Caco-2 (cell line): ENCODE measurements at regions not wholly inside any gene's neighbourhood (a gene's known extent, or its start where the extent isn't known, plus 50 kb on each side); places are given as distances from the start of the nearest gene placed in this dataset.

Experiments
- BruUV-seq: library from RNA; stranded (reverse); fragments of 400-500 nt; replicated peaks from 2 replicates; lab custom pipeline; 2021; lab: Mats Ljungman, UMichigan
- CTCF ChIA-PET: fragments of 300-600 bp; sonication (Branson Sonifier 250); formaldehyde crosslinking; loops from one replicate; lab custom pipeline; 2022; ENCODE audit warnings: antibody characterized with exemption; lab: Charles Lee
- POLR2A ChIA-PET: fragments of 300-600 bp; sonication (Branson Sonifier 250); formaldehyde crosslinking; loops from one replicate; lab custom pipeline; 2022; ENCODE audit warnings: antibody characterized with exemption; lab: Charles Lee
- DNase-seq, 2 experiments: peaks; one replicate each; pipeline versions ENCODE4 v3.0.0 to v3.0.0-alpha.2; 2020 to 2022
- H3K27me3 ChIP-seq: replicated peaks from 2 replicates; pipeline ENCODE4 v1.6.0; 2011; ENCODE audit warnings: low read length; ENCODE audit not compliant: control insufficient read depth, insufficient read depth
- H3K36me3 ChIP-seq: 2 replicates; pipeline ENCODE4 v1.5.1; 2011; ENCODE audit warnings: low read length; ENCODE audit not compliant: control insufficient read depth, insufficient read depth
- H3K4me1 ChIP-seq: fragments of 250-450 bp; sonication (Bioruptor Pico); 2 replicates; pipeline ENCODE4 v1.5.1; 2020; ENCODE audit warnings: mild to moderate bottlenecking
- H3K4me3 ChIP-seq: 2 replicates; pipeline ENCODE4 v1.5.1; 2011; ENCODE audit warnings: low read depth, mild to moderate bottlenecking, control low read depth, low read length
- H3K9me3 ChIP-seq: fragments of 250-450 bp; sonication (Bioruptor Pico); 2 replicates; pipeline ENCODE4 v1.5.1; 2020; ENCODE audit warnings: mild to moderate bottlenecking, moderate library complexity
- H3K27ac Mint-ChIP-seq: one replicate; pipeline ENCODE4 v1.8.0; 2022; ENCODE audit warnings: mixed read lengths; ENCODE audit not compliant: unreplicated experiment
- H3K27me3 Mint-ChIP-seq: one replicate; pipeline ENCODE4 v1.8.0; 2022; ENCODE audit warnings: mixed read lengths; ENCODE audit not compliant: insufficient read depth, unreplicated experiment
- H3K36me3 Mint-ChIP-seq: one replicate; pipeline ENCODE4 v1.8.0; 2022; ENCODE audit warnings: mild to moderate bottlenecking, mixed read lengths; ENCODE audit not compliant: insufficient read depth, unreplicated experiment
- H3K4me1 Mint-ChIP-seq: one replicate; pipeline ENCODE4 v1.8.0; 2022; ENCODE audit warnings: low read depth, mixed read lengths; ENCODE audit not compliant: unreplicated experiment
- H3K4me3 Mint-ChIP-seq: one replicate; pipeline ENCODE4 v1.8.0; 2022; ENCODE audit warnings: mild to moderate bottlenecking, moderate library complexity, mixed read lengths; ENCODE audit not compliant: unreplicated experiment
- H3K9me3 Mint-ChIP-seq: one replicate; pipeline ENCODE4 v1.8.0; 2022; ENCODE audit warnings: mixed read lengths; ENCODE audit not compliant: unreplicated experiment
- CTCF ChIP-seq, 2 experiments: fragments of 200-600 bp in 1 of 2; IDR thresholded peaks; 1 replicate in 1 of 2; 2 replicates in 1 of 2; pipeline versions ENCODE4 v1.5.1 to v1.8.0; 2011 to 2022; ENCODE audit warnings: antibody characterized with exemption in 1 of 2, control low read depth in 1 of 2, inconsistent platforms in 1 of 2, low read depth in 1 of 2, low read length in 1 of 2, mild to moderate bottlenecking in 1 of 2, moderate library complexity in 1 of 2; ENCODE audit not compliant: insufficient read depth in 1 of 2, severe bottlenecking in 1 of 2, unreplicated experiment in 1 of 2
- intact Hi-C: fragments of 100-400 bp; cut with micrococcal nuclease; formaldehyde crosslinking; loops from one replicate; pipeline ENCODE4 v1.10.0; 2022; ENCODE audit not compliant: unreplicated experiment

DNA sequence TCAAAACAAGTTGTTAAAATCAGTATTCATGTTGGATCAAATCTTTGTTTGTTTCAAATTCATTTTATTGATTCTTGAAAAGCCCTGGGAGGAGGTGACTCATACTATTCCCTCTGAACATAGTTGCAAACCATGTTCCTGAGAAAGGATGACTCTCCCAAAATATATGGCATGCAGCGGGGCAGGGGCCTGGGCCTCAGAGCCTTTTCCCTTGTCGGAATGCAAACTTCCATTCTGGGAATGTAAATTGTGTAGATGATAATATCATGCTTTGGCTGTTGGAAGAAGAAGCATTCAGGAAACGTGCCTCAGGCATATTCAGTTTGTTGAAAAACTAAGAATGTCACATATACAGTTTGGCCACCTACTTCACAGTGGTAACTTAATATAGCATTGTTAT lies 242.0 kb downstream of the AUH start:
- Mint-ChIP-seq H3K27ac (no peak overlapping the region), H3K4me3 (no peak overlapping the region), H3K27me3 (no peaks in the 10 kb centered on the region), H3K4me1 (no peaks in the 10 kb centered on the region), H3K36me3 (no peaks in the 10 kb centered on the region), H3K9me3 (no peaks in the 10 kb centered on the region)
- no TSS peak for BruUV-seq
- intact Hi-C loops = no loop called here
- no peak for TF ChIP-seq CTCF (IDR thresholded peaks at IDR 0.05; ENCODE audit: insufficient read depth in 1 of 2, low read depth in 1 of 2, low read length in 1 of 2, severe bottlenecking in 1 of 2, unreplicated experiment in 1 of 2)
- Histone ChIP-seq H3K27me3 (no peaks in the 10 kb centered on the region), H3K4me3 (no peak overlapping the region), H3K36me3 (no peaks in the 10 kb centered on the region), H3K9me3 (no peaks in the 10 kb centered on the region), H3K4me1 (no peaks in the 10 kb centered on the region)
- CTCF ChIA-PET = no interaction called here
- POLR2A ChIA-PET = no interaction called here
- DNase-seq = no peak

- Histone ChIP-seq H3K36me3 (no peaks in the 10 kb centered on the region), H3K4me3 (no peak overlapping the region), H3K4me1 (no peaks in the 10 kb centered on the region), H3K9me3 (no peaks in the 10 kb centered on the region), H3K27me3 (no peaks in the 10 kb centered on the region)
- TF ChIP-seq CTCF (IDR thresholded peaks at IDR 0.05; ENCODE audit: insufficient read depth in 1 of 2, low read depth in 1 of 2, low read length in 1 of 2, severe bottlenecking in 1 of 2, unreplicated experiment in 1 of 2) = no peak
- no peaks in the 10 kb centered on the region for H3K9me3 Mint-ChIP-seq
- no peak overlapping the region for H3K4me3 Mint-ChIP-seq
- no peaks in the 10 kb centered on the region for H3K27me3 Mint-ChIP-seq
- H3K36me3 Mint-ChIP-seq = no peaks in the 10 kb centered on the region
- POLR2A ChIA-PET = no interaction called here
- no peak overlapping the region for H3K27ac Mint-ChIP-seq
- intact Hi-C loops = no loop called here
- CTCF ChIA-PET = interaction anchor here (0.7 kb wide), 1 partner anchor 25 kb away, joined by 3 read pairs; no protein-coding TSS in a partner anchor
- DNase-seq = no peak
- no peaks in the 10 kb centered on the region for H3K4me1 Mint-ChIP-seq
- BruUV-seq = no TSS peak
These were observed 241.5 kb downstream of the AUH start for GRCh38 chr9:91120200-91120599.

GRCh38 chr9:91122755-91123154 lies 239.0 kb downstream of the AUH start:
- intact Hi-C loops = no loop called here

More at GRCh38 chr9:91122755-91123154, 239.0 kb downstream of the AUH start:
- Mint-ChIP-seq H3K27me3 (no peaks in the 10 kb centered on the region), H3K27ac (no peak overlapping the region), H3K4me3 (no peak overlapping the region), H3K36me3 (no peaks in the 10 kb centered on the region), H3K9me3 (no peaks in the 10 kb centered on the region), H3K4me1 (no peaks in the 10 kb centered on the region)
- POLR2A ChIA-PET = no interaction called here
- no peaks in the 10 kb centered on the region for H3K27me3 ChIP-seq
- CTCF ChIA-PET = no interaction called here
- no peaks in the 10 kb centered on the region for H3K36me3 ChIP-seq
- no peak for DNase-seq
- H3K4me3 ChIP-seq = no peak overlapping the region
- BruUV-seq = no TSS peak
- H3K4me1 ChIP-seq = no peaks in the 10 kb centered on the region
- H3K9me3 ChIP-seq = no peaks in the 10 kb centered on the region
- no peak for TF ChIP-seq CTCF (IDR thresholded peaks at IDR 0.05; ENCODE audit: insufficient read depth in 1 of 2, low read depth in 1 of 2, low read length in 1 of 2, severe bottlenecking in 1 of 2, unreplicated experiment in 1 of 2)
